IgD-negative memory B cell (primary cell): ENCODE measurements at regions not wholly inside any gene's neighbourhood (a gene's known extent, or its start where the extent isn't known, plus 50 kb on each side); places are given as distances from the start of the nearest gene placed in this dataset.

Experiments used
- H3K27ac Mint-ChIP-seq, 3 donors: one replicate each; pipeline ENCODE4 v1.8.0; 2020 to 2022; ENCODE audit warnings: mild to moderate bottlenecking in 3 of 3, mixed read lengths in 3 of 3, moderate library complexity in 1 of 3
- H3K27me3 Mint-ChIP-seq: one replicate; pipeline ENCODE4 v1.8.0; 2021; ENCODE audit warnings: mixed read lengths
- H3K36me3 Mint-ChIP-seq: one replicate; pipeline ENCODE4 v1.8.0; 2020; ENCODE audit warnings: mild to moderate bottlenecking, mixed read lengths
- H3K4me1 Mint-ChIP-seq, 3 donors: one replicate each; pipeline ENCODE4 v1.8.0; 2020 to 2022; ENCODE audit warnings: mixed read lengths in 3 of 3, mild to moderate bottlenecking in 1 of 3
- H3K4me3 Mint-ChIP-seq, 4 donors: one replicate each; pipeline ENCODE4 v1.8.0; 2020 to 2022; ENCODE audit warnings: mild to moderate bottlenecking in 4 of 4, mixed read lengths in 4 of 4, moderate library complexity in 3 of 4
- H3K9me3 Mint-ChIP-seq, 3 donors: one replicate each; pipeline ENCODE4 v1.8.0; 2020 to 2021; ENCODE audit warnings: mixed read lengths in 3 of 3, mild to moderate bottlenecking in 1 of 3

DNA sequence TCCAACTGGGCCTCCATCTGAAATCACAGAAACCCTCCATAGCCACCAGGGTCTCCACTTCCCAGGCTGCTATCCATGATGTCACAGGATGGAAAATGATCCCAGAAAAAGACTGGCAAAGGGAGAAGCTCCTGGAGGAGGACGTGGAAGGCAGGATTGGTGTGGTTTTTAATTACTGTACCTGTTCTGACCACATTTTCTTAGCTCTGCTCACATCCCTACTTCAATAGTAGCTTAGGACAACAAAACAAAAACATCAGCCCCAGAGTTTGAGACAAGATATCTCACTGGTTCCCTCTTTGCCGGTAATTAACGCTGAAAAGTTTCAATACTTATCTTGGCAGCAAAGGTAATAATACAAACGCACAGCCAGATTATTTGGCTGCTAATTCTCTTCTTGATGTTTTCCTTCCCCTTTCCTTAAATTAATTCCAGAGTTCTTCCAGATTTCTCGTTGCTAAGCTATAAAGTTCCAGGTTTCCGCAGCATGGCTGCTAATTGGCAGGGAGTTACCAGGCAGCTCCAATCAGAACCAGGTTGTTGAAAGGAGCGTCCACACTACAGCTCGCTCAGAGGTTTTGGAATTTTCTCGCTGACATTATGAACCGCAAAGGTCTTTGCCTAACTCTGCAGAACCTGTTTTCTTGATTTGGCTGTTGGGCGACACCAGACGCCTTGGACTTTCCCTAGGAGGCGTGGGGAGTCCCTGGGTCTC is 263.4 kb downstream of the MRTFB start:
- no peak overlapping the region for H3K27ac Mint-ChIP-seq
- peaks cover 2% of the 10 kb centered on the region for H3K36me3 Mint-ChIP-seq
- peaks cover 0 to 2% (median 0%) of the 10 kb centered on the region in 3 donors for H3K9me3 Mint-ChIP-seq
- H3K4me1 Mint-ChIP-seq = peaks cover 0 to 3% (median 3%) of the 10 kb centered on the region in 3 donors
- no peaks in the 10 kb centered on the region for H3K27me3 Mint-ChIP-seq
- no peak overlapping the region for H3K4me3 Mint-ChIP-seq

DNA sequence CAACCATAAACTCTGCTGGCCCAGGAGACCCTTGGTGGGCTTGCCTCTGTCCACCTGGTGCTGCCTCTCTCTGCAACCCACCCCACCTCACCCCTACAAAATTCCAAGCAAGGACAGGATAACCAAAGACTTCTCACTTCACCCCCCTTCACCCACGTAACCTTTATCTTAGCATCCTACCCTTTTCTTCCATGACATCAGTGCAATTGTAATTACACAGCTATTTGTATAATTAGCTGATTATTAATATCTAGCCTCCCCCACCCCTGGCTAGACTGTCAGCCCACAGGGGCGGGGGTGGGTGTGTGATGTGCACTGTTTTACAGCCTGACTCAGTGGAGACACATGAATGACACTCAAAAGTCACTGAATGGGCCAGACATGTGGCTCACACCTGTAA is 262.2 kb downstream of the MRTFB start:
- H3K4me3 Mint-ChIP-seq = no peak overlapping the region
- peaks cover 2% of the 10 kb centered on the region for H3K36me3 Mint-ChIP-seq
- H3K27me3 Mint-ChIP-seq = no peaks in the 10 kb centered on the region
- H3K9me3 Mint-ChIP-seq = peaks cover 0 to 2% (median 0%) of the 10 kb centered on the region in 3 donors
- no peak overlapping the region for H3K27ac Mint-ChIP-seq
- H3K4me1 Mint-ChIP-seq = peaks cover 0 to 3% (median 3%) of the 10 kb centered on the region in 3 donors

- Mint-ChIP-seq H3K27ac (no peak overlapping the region), H3K9me3 (peaks cover 0 to 2% (median 0%) of the 10 kb centered on the region in 3 donors), H3K4me3 (no peak overlapping the region), H3K36me3 (peaks cover 2% of the 10 kb centered on the region), H3K27me3 (no peaks in the 10 kb centered on the region), H3K4me1 (peaks cover 0 to 3% (median 3%) of the 10 kb centered on the region in 3 donors)
Observed at GRCh38 chr16:14331020-14331419, 259.9 kb downstream of the MRTFB start.

- Mint-ChIP-seq H3K4me1 (peaks cover 0 to 3% (median 3%) of the 10 kb centered on the region in 3 donors), H3K4me3 (no peak overlapping the region), H3K36me3 (peaks cover 2% of the 10 kb centered on the region), H3K27ac (no peak overlapping the region), H3K27me3 (no peaks in the 10 kb centered on the region), H3K9me3 (no peaks in the 10 kb centered on the region)
Observed at GRCh38 chr16:14329727-14330350, 258.7 kb downstream of the MRTFB start.

- Mint-ChIP-seq H3K27ac (no peak overlapping the region), H3K36me3 (peaks cover 4% of the 10 kb centered on the region), H3K27me3 (no peaks in the 10 kb centered on the region)
Observed at GRCh38 chr16:14325502-14326401, 254.6 kb downstream of the MRTFB start.

DNA sequence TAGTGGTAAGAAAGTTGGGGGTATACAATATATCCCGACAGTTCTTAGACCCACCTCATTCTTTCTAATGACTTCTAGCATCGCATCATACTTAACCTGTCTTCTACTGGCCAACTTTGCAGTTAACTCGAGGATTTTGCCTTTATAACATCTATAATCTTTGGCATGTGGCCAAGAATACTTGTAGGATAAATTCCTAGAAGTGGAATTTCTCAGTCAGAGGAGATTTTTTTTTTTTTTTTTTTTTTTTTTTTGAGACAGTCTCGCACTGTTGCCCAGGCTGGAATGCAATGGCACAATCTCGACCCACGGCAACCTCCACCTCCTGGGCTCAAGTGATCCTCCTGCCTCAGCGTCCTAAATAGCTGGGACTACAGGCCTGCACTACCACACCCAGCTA is 253.5 kb downstream of the MRTFB start:
- Mint-ChIP-seq H3K36me3 (peaks cover 4% of the 10 kb centered on the region), H3K9me3 (peaks cover 0 to 2% (median 0%) of the 10 kb centered on the region in 3 donors), H3K27me3 (no peaks in the 10 kb centered on the region), H3K4me3 (no peak overlapping the region), H3K4me1 (no peaks in the 10 kb centered on the region), H3K27ac (no peak overlapping the region)

More at GRCh38 chr16:14325502-14326401, 254.6 kb downstream of the MRTFB start:
- Mint-ChIP-seq H3K4me1 (peaks cover 0 to 3% (median 3%) of the 10 kb centered on the region in 3 donors), H3K4me3 (no peak overlapping the region), H3K9me3 (peaks cover 0 to 2% (median 0%) of the 10 kb centered on the region in 3 donors)

DNA sequence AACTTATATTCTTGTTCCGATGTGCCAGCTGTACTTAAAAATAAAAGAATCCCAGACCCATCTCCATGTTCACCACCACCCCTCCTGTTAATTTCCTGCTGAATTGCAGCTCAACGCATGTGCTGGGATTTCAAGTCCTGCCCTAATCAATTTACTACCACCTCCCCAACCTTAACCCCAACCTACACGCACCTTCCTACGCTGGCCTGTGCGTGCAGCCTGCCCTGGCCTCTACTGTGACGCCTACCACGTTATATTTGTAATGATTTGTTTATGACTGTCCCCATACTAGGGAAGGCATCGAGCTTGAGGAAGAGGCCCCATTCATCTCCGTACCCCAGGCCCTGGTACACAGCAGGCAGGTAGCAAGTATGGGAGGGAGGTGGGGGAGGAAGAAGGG is 251.1 kb downstream of the MRTFB start:
- H3K27ac Mint-ChIP-seq = peak overlapping the region in 1 of 3 donors; percentile 97
- H3K27me3 Mint-ChIP-seq = no peaks in the 10 kb centered on the region
- no peak overlapping the region for H3K4me3 Mint-ChIP-seq
- peaks cover 4% of the 10 kb centered on the region for H3K36me3 Mint-ChIP-seq
- H3K4me1 Mint-ChIP-seq = peaks cover 0 to 4% (median 0%) of the 10 kb centered on the region in 3 donors
- peaks cover 0 to 2% (median 0%) of the 10 kb centered on the region in 3 donors for H3K9me3 Mint-ChIP-seq

- Mint-ChIP-seq H3K27me3 (no peaks in the 10 kb centered on the region), H3K4me3 (no peak overlapping the region), H3K4me1 (peaks cover 0 to 4% (median 0%) of the 10 kb centered on the region in 3 donors), H3K36me3 (peaks cover 4% of the 10 kb centered on the region), H3K9me3 (peaks cover 0 to 2% (median 0%) of the 10 kb centered on the region in 3 donors), H3K27ac (no peak overlapping the region)
Observed at GRCh38 chr16:14321542-14321941, 250.4 kb downstream of the MRTFB start.

DNA sequence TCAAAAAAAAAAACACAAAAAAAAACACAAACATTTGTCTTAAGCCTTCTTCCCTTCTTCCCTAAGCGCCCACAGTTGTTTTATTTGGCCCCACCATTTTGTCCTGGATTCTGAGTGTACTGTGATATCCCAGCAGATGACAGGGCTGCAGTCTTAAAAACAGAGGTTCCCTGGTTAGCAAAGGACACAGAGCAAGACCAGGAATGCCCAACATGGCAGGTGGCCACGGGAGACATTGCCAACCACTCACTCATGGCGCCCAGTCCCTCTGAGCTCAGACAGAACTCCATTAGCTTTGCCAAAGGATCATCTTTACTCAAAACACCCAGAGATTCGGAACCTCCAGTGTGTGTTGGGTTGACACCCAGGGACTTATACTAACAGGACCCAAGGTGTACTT is 249.3 kb downstream of the MRTFB start:
- H3K4me1 Mint-ChIP-seq = peaks cover 0 to 4% (median 2%) of the 10 kb centered on the region in 3 donors
- peaks cover 4% of the 10 kb centered on the region for H3K36me3 Mint-ChIP-seq
- H3K27ac Mint-ChIP-seq = no peak overlapping the region
- H3K9me3 Mint-ChIP-seq = peaks cover 0 to 2% (median 0%) of the 10 kb centered on the region in 3 donors
- no peak overlapping the region for H3K4me3 Mint-ChIP-seq
- H3K27me3 Mint-ChIP-seq = no peaks in the 10 kb centered on the region
